SIG-M5 (cell line): ENCODE measurements at regions not wholly inside any gene's neighbourhood (a gene's known extent, or its start where the extent isn't known, plus 50 kb on each side); places are given as distances from the start of the nearest gene placed in this dataset.

Experiments used
- DNase-seq: peaks from one replicate; lab custom pipeline; 2025; lab: John Stamatoyannopoulos, UW

DNA sequence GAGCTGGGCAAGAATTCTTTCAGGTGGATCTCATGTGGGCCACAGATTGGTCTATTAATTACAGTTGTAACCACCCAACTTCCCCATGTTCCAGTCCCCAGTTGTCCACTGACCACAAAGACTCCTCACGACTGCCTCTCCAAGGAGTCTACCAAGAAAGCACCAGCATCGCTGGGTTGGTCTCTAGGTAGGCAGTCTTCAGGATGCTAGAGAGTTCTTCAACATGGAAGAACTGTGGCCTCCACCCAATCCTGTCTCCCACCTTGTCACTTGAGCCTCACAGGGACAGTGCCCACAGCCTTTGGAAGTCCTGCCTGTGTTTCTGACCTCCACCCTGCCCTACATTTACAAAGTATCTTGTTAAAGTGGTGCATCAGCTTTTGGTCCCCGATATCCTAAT lies 184.7 kb upstream of the FN1 start:
- no peak for DNase-seq

DNA sequence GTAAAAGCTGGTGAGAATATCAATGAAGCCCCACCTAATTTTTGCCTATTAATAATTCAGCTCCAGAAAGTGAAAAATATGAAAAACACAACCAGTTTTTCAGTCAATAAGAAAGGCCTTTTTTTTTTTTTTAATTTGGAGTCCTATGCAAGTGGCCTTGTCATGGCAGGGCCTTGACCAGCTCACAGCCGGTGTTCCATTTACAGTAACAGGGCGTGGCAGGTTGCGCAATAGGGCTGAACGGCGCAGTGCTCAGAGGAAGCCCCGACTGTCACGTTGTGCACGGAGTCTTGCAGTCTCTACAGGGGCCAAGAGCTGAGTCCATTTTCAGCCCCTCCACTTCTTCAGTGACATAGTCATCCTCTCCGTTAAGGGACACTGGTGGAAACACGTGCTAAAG lies 184.1 kb upstream of the FN1 start:
- no peak for DNase-seq

DNA sequence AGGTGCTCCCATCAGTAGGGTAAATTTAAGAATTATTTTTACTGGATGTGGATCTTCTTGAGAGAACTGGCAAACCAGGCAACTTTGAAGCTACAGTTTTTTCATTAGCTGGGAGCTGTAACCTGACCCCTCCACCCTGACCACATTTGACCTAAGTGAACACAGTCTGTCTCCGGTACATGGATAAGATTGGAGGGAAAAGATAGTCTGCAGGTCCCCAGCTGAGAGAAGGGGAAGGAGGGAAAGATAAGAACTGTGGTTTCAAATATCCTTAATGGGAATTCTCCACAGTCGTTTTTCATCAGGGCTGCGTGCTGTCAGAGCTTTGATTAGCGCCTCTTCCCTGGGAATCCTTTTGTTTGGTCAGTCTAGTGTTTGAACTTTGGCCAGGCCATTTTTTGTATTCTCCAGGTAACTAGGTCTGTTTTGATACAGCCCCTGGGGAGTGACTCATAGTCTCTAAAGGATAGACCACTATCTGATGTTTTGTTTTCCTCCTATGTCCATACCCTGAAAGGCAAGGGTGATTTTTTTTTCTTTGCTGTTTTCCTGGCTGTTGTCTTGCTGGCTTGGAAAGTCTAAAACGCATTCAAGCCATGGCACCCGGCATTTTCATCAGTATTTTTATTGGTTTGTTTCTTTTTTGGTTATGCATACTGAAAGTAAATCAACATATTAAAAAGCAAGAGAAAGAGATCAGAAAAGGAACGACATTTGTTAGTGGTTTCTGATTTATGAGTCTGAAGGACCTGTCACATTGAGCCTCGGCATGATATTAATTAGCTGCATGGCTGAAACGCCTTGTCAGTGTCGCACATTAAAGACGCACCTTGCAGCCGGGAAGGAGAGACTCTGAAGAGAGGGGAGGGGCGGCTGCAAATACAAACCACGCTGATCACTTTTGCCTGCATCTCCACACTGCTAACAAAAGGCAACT lies 183.4 kb upstream of the FN1 start:
- DNase-seq, result no peak

DNA sequence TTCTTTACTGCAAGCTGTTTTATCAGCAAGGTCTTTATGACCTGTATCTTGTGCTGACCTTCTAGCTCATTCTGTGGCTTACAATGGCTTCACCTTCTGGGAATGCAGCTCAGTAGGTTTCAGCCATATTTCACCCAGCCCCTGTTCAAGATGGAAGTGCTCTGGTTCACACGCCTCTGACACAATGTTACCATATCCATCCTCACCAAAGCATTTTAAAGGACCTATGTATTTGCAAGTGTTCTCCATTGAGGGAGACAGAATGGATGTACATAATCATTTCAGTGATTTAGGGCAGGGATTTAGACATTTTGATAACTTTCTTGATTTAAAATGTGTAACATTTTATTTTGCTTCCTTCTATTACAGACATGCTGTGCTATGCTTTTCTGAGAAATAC lies 182.3 kb upstream of the FN1 start:
- no peak for DNase-seq

DNA sequence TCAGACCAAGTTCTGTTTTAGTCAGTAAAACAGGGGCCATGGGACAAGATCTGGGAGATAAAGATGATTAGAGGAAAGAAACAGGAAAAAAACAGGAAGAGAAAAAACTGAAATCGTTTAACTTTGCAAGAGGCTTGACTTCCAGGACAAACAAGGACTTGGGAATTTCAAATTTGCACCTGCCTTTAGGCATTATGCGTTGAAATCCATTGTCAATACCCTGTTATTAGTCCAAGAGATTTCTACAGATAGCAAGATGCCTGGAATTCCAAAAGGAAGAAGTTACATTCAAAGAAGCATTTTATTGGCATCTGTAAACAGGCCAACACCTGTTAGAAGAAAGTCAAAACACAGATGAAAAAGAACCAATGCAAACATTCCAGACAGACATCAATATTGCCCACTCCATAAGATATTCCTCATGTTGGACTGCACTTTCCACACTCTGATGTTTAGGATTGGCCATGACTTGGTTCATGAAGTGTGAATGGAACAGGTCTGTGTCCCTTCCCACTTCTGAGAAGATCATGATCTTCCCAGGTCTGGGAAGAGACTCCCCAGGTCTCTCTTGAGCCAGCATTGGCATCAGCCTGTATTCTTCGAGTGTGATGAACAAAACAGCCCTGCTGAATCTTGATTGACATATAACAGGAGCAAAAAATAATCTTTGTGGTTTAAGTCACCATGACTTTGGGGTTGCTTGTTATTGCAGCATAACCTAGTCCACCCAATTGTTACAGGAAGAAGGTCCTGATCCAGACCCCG lies 181.4 kb upstream of the FN1 start:
- no peak for DNase-seq

DNA sequence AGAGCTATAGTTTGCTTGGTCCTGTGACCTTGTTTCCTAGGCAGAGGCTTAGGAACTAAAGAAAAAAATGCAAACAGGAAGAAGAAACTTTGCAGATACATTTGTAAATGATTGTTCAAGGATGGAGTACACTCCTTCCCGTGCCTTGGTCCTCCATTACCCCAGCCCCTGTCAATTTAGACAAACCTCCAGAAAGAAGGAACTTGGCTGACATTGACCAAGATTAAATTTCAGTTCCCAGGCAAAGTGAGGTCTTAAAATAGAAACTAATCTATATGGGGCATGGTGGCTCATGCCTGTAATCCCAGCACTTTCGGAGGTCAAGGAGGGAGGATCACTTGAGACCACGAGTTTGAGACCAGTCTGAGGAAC lies 179.9 kb upstream of the FN1 start:
- no peak for DNase-seq

DNA sequence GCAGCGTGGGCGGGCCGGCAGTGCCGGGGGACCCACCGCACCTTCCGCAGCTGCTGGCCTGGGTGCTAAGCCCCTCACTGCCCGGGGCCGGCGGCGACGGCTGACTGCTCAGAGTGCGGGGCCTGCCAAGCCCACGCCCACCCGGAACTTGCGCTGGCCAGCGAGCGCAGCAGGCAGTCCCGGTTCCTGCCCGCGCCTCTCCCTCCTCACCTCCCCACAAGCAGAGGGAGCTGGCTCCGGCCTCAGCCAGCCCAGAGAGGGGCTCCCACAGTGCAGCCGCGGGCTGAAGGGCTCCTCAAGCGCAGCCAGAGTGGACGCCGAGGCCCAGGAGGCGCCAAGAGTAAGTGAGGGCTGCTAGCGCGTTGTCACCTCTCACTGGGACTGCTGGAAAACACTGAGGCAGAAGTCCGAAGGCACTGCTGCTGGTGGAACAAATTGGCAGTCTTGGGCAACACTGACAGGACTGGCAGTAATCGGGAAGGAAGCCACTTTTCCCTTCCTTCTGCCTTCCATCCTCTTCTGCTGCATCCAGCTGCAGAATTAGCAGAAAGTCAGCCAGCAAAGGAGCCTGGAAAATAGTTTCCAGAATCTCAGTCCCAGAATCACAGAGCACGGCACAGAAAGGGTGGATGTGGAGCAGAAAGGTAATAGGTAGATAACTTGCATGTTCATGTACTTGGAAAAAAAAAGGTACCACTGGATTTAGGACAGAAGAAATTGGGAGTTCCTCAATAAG lies 179.4 kb upstream of the FN1 start:
- no peak for DNase-seq

DNA sequence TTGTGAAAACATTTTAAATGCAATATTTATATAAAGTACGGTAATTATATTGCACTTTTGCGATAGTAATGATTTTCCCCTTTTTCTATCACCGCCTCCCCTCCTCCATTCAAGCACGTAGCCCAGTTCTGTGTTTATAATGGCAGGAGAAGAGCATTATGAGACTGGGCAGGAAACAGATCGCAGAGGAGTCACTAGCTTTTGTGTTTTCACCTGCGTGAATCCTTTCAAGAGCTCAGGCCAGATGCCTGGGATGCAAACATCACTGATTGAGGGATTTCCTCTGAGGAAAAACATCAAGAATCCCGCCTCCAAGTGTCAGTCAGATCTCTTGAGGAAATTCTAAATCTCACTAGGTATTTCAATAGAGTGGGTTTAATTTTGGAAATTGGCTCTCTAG lies 178.4 kb upstream of the FN1 start:
- no peak for DNase-seq

DNA sequence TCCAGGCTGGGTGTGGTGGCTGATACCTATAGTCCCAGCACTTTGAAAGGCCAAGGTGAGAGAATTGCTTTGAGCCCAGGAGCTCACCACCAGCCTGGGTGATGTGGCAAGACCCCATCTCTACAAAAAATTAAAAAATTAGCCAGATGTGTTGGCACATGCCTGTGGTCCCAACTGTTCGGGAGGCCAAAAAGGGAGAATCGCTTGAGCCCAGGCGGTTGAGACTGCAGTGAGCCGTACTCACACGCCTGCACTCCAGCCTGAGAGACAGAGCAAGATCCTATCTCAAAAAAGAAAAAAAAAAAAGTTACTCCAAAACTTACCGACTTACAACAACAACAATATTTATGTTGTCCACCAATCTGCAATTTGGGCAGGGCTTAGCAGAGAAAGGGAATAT lies 178.0 kb upstream of the FN1 start:
- no peak for DNase-seq

DNA sequence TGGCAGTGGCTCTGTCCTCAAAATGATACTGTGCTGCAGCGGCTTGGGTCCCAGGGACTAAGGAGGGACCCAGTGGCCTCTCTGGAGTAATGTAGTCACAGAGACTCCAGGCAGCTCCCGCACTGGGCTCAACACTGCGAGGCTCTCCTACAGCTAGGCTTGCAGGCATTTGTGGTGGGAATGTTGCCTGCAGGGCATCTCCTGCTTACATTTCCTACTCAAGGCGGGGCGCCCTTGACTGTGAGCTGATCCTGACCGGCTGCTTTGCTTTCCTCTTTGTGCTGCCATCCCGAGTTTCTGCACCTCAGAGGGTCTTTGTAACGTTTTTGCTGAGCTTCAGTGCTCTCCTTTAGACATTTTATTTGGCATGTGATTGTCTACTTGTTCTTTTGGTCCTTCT lies 177.4 kb upstream of the FN1 start:
- no peak for DNase-seq

DNA sequence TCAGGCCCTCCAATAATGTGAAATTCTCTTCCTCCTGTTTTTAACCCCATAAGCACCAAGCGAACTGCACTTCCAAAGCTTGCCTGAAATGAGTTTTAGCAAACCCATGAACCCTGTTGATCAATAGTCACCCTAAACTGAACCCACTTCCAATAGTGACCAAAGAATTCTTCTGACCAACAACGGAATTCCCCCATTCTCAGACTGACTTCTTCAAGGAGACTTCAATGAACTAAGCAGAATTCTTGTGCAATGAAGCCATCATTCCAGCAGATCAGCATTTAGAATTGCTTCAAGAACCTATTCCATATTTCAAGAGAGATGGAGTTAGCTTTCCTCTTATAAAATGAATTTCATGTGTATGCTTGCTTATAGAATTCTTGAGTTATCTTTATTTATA lies 176.9 kb upstream of the FN1 start:
- no peak for DNase-seq

DNA sequence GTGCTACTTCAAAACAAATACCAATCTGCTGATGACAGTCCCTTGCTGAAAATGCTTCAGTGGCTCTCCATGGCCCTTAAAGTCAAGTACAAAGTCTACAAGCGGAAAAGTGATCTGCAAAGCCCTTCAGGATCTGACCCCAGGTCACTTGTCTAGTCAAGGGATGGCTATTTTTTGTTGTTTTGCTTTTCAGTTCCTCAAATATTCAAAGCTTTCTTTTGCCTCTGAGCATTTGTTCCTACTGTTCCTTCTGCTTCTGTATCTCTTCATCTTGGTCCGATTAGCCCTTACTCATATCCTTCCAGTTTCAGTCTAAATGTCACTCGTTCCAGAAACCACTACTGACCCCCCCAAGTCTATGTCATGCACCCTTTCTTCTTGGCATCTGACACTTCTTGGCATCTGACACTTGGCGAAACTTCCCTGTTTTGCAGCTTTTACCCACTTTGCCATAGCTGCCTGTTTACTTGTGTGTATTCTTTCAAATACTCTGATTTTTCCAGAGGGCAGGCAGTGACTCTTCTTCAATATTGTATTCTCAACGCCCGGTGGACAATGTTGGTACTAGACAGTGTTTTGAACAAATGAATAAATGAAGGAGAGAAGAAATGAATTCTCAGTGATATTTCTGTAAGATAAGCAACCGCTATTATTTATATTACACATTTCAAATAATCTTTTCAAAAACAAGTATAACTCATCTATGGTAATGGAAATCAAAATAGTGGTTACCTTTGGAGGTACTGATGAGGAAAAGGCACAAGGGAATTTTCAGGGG lies 175.9 kb upstream of the FN1 start:
- no peak for DNase-seq

DNA sequence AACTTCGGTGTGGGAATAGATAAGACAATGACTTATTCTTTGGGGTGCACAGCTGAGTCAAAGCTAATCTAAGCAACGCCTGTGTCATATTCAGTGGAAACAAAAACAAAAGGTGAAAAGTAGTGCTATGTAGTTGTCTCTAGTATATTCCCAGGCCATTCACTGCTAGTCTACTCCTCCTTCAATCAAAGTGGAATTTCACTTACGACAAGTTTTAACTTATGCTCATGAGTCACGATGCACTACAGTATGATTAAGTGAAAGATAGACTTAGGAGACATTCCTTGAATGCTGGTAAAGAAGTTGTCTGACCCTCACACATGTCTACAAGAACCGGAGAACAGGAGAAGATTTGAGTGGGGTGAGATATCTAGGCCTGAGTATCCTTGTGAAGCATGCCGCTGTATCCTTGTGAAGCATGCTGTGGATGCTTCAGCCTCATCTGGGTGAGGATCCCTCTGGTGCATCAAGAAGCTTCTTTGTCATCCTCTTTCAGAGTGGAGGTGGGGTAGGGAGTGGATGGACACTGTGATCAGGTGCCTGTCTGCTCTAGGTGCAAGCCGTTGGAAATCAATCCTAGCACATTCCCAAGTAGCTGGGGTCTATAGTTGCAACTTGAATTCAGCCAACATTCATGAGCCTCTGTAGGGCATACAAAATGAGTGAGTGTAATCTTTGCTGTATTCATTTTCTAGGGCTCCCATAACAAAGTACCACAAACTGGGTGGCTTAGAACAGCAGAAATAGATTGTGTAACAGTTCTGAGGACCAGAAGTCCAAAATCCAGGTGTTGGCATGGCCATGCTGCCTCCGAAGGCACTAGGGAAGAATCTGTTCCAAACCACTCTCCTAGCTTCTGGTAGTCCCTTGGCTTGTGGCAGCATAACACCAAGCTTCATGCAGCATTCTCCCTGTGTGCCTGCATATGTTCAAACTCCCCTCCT lies 173.5 kb upstream of the FN1 start:
- DNase-seq, result no peak

DNA sequence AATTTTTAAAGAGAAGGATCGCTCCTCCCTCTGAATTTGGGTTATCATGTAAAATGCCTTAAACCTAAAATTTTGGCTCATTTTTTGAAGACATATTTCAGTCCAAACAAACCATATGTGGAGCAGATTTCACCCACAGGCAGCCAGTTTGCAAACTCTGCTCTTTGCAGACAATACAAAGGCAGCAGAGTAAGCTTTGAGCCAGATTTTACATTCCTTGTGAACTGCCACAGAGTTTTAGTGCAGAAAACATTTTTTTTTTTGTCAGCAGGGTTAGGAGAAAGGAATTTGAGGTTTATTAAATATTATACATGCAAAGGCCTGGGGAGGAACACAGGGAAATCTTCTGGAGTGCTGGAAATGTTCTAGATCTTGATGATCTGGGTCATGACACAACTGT lies 171.9 kb upstream of the FN1 start:
- no peak for DNase-seq

DNA sequence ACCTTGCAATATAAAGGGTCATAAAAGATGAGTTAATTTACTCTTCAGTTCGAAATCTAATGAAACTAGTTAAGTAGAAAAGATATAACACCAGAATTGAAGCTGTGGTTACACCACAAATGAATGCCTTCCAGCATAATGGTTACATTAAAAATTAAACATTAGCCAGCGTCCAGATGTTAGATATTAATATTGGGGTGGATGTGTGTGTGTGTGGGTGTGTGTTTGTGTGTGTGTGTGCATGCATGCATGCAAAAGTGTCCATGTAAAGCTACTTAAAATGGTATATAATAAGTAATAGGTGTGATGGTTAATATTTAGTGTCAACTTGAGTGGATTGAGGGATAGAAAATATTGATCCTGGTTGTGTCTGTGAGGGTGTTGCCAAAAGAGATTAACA lies 170.4 kb upstream of the FN1 start:
- no peak for DNase-seq

DNA sequence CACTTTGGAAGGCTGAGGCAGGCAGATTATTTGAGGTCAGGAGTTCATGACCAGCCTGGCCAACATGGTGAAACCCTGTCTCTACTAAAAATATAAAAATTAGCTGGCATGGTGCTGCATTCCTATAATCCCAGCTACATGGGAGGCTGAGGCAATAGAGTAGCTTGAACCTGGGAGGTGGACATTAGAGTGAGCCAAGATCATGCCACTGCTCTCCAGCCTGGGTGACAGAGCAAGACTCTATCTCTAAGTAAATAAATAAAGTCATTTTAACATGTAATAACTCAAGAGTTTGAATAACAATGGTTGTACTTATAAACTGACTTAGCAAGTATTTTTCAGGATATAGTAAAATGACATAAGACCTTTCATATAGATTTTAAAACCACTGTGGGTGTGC lies 169.3 kb upstream of the FN1 start:
- DNase-seq, result no peak

DNA sequence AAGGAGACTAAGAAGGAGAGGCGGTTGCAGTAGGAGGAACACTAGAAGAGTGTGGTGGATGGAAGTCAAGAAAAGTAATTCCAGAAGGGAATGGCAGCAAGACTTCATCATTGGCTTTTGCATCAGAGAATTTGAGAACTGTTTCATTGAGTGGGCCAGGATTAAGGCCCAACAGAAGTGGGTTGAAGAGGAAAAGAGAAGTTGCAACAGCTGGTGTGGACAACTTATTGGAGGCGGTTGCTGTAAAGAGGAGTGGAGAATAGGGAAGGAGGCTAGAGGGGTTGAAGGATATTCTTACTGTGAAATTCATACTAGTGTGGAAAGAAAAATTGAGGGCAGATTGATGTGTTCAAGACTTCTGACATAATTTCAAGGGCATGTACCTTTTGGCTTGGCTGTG lies 168.7 kb upstream of the FN1 start:
- no peak for DNase-seq

DNA sequence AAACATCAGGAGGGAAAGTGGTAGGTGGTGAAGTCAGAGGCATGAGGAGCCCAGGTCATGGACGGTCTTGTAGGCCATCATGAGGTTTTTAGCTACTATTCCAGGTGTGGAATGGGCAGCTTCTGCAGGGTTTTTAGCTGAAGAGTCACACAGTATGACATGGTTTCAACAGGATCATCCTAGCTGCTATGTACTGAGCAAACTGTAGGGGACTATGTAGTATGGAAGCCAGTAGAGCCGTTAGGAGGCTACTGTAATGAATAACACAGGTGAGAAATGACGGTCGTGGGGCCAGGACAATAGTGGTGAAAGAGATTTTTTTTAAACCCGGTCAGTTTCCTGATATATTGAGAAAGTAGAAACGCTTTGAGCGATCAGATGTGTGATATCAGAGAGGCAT lies 167.6 kb upstream of the FN1 start:
- DNase-seq, result no peak

DNA sequence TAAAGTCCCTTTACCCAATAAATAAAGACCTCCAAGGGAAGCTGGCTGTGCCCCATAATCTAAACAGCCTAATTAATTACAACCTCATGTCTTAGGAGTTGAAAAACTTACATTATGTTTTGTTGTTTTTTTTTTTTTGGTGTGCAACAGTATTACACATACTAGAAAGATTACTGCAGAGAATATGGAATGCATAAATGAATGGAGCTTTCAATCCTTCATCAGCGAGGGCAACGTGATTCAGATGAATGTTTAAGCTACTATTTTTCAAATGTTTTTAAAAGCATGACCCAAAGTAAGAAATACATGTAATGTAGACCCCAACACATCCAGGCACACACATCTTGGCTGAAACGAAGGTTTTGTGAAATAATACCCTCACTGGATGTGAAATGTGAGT lies 167.1 kb upstream of the FN1 start:
- DNase-seq, result no peak

DNA sequence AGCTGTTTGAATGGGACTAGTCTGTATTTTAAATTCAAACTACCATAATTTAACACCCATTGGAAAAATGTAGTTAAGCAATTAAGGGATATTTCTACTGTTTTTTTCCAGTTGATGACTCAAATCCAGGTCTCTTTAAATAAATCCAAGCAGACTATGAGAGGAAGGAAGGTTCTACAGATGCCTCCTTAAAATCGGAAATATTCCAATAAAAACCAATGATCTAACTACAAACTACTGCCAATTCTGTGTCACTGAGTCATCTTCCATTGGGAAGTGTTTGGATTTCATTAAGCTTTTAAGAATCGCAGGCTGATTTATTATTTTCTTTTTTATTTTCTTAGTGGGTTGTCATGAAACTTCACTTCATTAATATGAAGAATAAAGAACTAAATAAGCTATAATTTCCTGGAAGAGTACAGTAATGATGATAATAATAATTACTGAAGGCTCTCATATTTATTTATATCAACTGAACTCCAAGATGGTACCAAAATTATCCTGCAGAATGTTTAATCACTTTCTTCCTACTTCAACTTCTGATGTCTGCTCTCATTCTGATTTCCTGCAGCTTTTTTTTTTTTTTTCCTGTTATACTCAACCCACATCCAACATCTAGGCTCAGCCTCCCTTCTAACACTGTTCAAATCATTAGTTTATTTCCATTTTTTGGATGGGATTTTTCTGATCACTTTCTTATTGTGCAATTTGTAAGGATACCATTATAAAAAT lies 166.3 kb upstream of the FN1 start:
- no peak for DNase-seq
